ENCODE measurements at regions not wholly inside any gene's neighbourhood (a gene's known extent, or its start where the extent isn't known, plus 50 kb on each side); places are given as distances from the start of the nearest gene placed in this dataset.
A peak's percentile ranks its signal among the peaks of the same experiment; 100 is the strongest.
"Not testable (repeated sequence)": the region's sequence is repeated elsewhere in the genome, so short reads cannot be mapped to it uniquely, and the experiment has no call there.

- Mint-ChIP-seq H3K4me1 (no peaks in the 10 kb centered on the region), H3K27me3 (ENCODE audit: insufficient read depth, low read depth) (peaks cover 8% of the 10 kb centered on the region), H3K36me3 (no peaks in the 10 kb centered on the region), H3K27ac (no peak overlapping the region), H3K9me3 (peaks cover 3% of the 10 kb centered on the region), H3K4me3 (no peak overlapping the region)
- H4K20me1 ChIP-seq (ENCODE audit: low read depth): no peaks in the 10 kb centered on the region
- no peak overlapping the region for H3K27ac ChIP-seq
- H3K27me3 ChIP-seq: peaks cover 11% of the 10 kb centered on the region
- DNase-seq (ENCODE audit: low spot score): no peak
- H3K9ac ChIP-seq: no peak overlapping the region
- H3K9me3 ChIP-seq (ENCODE audit: low read depth): no peaks in the 10 kb centered on the region
- H3F3A ChIP-seq (ENCODE audit: low read depth): no peaks in the 10 kb centered on the region
- H3K4me1 ChIP-seq: no peaks in the 10 kb centered on the region
- H2AFZ ChIP-seq (replicated peaks): no peak overlapping the region
- no peak overlapping the region for H3K4me2 ChIP-seq
- H3K79me2 ChIP-seq (ENCODE audit: low read depth): no peaks in the 10 kb centered on the region
- no peaks in the 10 kb centered on the region for H3K36me3 ChIP-seq
- no peak for TF ChIP-seq CTCF (IDR thresholded peaks at IDR 0.05)
- no peak for TF ChIP-seq EZH2 (IDR thresholded peaks at IDR 0.05)
- TF ChIP-seq EZH2phosphoT487 (IDR thresholded peaks at IDR 0.05): no peak
- no peak overlapping the region for H3K4me3 ChIP-seq
Measured at GRCh38 chr9:135409286-135410200, 70.0 kb upstream of the PPP1R26 start.

- Histone ChIP-seq H3K79me2 (ENCODE audit: low read depth) (no peaks in the 10 kb centered on the region), H3K9ac (no peak overlapping the region), H2AFZ (replicated peaks) (no peak overlapping the region), H3K4me2 (no peak overlapping the region), H3K4me1 (no peaks in the 10 kb centered on the region), H3K27ac (no peak overlapping the region), H3K27me3 (peaks cover 11% of the 10 kb centered on the region), H3K36me3 (no peaks in the 10 kb centered on the region), H3F3A (ENCODE audit: low read depth) (no peaks in the 10 kb centered on the region), H4K20me1 (ENCODE audit: low read depth) (no peaks in the 10 kb centered on the region), H3K9me3 (ENCODE audit: low read depth) (no peaks in the 10 kb centered on the region), H3K4me3 (no peak overlapping the region)
- no peak overlapping the region for H3K27ac Mint-ChIP-seq
- no peak for DNase-seq (ENCODE audit: low spot score)
- TF ChIP-seq EZH2phosphoT487 (IDR thresholded peaks at IDR 0.05) (no peak), CTCF (IDR thresholded peaks at IDR 0.05) (no peak), EZH2 (IDR thresholded peaks at IDR 0.05) (no peak)
- peaks cover 7% of the 10 kb centered on the region for H3K27me3 Mint-ChIP-seq (ENCODE audit: insufficient read depth, low read depth)
- H3K36me3 Mint-ChIP-seq: no peaks in the 10 kb centered on the region
- H3K4me3 Mint-ChIP-seq: no peak overlapping the region
- no peaks in the 10 kb centered on the region for H3K4me1 Mint-ChIP-seq
- peaks cover 3% of the 10 kb centered on the region for H3K9me3 Mint-ChIP-seq
Measured at GRCh38 chr9:135410421-135410820, 69.2 kb upstream of the PPP1R26 start.

- no peak overlapping the region for H3K27ac Mint-ChIP-seq
- H3K27me3 ChIP-seq: peaks cover 11% of the 10 kb centered on the region
- H3K9me3 ChIP-seq (ENCODE audit: low read depth): no peaks in the 10 kb centered on the region
- DNase-seq (ENCODE audit: low spot score): peak; percentile 21
- no peak overlapping the region for H2AFZ ChIP-seq (replicated peaks)
- H4K20me1 ChIP-seq (ENCODE audit: low read depth): no peaks in the 10 kb centered on the region
- H3K4me3 Mint-ChIP-seq: no peak overlapping the region
- H3K27me3 Mint-ChIP-seq (ENCODE audit: insufficient read depth, low read depth): peaks cover 7% of the 10 kb centered on the region
- no peaks in the 10 kb centered on the region for H3F3A ChIP-seq (ENCODE audit: low read depth)
- peaks cover 3% of the 10 kb centered on the region for H3K9me3 Mint-ChIP-seq
- H3K4me3 ChIP-seq: no peak overlapping the region
- H3K79me2 ChIP-seq (ENCODE audit: low read depth): no peaks in the 10 kb centered on the region
- no peak for TF ChIP-seq EZH2 (IDR thresholded peaks at IDR 0.05)
- TF ChIP-seq CTCF (IDR thresholded peaks at IDR 0.05): peak; percentile 17
- TF ChIP-seq EZH2phosphoT487 (IDR thresholded peaks at IDR 0.05): no peak
- H3K4me1 Mint-ChIP-seq: no peaks in the 10 kb centered on the region
- no peak overlapping the region for H3K4me2 ChIP-seq
- no peak overlapping the region for H3K9ac ChIP-seq
- H3K27ac ChIP-seq: no peak overlapping the region
- H3K36me3 Mint-ChIP-seq: no peaks in the 10 kb centered on the region
- H3K4me1 ChIP-seq: no peaks in the 10 kb centered on the region
- H3K36me3 ChIP-seq: no peaks in the 10 kb centered on the region
Measured at GRCh38 chr9:135410831-135411473, 68.6 kb upstream of the PPP1R26 start.

- not testable (repeated sequence) for H3K36me3 ChIP-seq; DNase-seq (ENCODE audit: low spot score); H3K4me3 ChIP-seq; H2AFZ ChIP-seq (replicated peaks); H3K36me3 Mint-ChIP-seq; H3K27ac ChIP-seq; H3K4me1 ChIP-seq; H3K4me1 Mint-ChIP-seq; H3K79me2 ChIP-seq (ENCODE audit: low read depth); H3K9ac ChIP-seq; H3K27me3 Mint-ChIP-seq (ENCODE audit: insufficient read depth, low read depth); H4K20me1 ChIP-seq (ENCODE audit: low read depth); H3F3A ChIP-seq (ENCODE audit: low read depth); H3K4me2 ChIP-seq; H3K9me3 ChIP-seq (ENCODE audit: low read depth); H3K9me3 Mint-ChIP-seq; H3K4me3 Mint-ChIP-seq; H3K27ac Mint-ChIP-seq
- H3K27me3 ChIP-seq: peaks cover 11% of the 10 kb centered on the region
Measured at GRCh38 chr9:135411605-135412004, 68.0 kb upstream of the PPP1R26 start.
